HuH-7 (cell line): ENCODE measurements at regions not wholly inside any gene's neighbourhood (a gene's known extent, or its start where the extent isn't known, plus 50 kb on each side); places are given as distances from the start of the nearest gene placed in this dataset.

ENCODE experiments used
- DNase-seq: peaks from one replicate; pipeline ENCODE4 v3.0.0; 2011; ENCODE audit warnings: low spot score

DNA sequence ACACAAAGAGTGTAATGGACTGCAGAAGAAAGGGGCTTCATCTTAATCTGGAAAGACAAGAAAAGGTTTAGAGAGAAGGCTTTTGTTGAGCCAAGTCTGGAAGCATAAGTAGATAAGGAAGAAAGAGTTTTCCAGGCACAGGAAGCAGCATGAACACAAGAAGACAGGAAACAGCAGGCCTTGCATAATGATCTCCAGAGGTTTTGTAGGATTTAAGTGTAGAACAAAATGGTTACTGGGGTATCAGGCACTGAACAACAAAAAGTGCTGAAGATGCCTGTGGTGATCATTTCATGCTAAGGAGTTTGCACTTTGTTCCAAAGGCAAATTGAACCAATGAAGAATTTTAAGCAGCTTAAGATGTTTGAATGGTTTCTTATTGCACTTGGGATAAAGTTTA, 281.6 kb upstream of the TANK start:
- no peak for DNase-seq

GRCh38 chr2:160882906-160883305, 277.3 kb upstream of the TANK start:
- no peak for DNase-seq

GRCh38 chr2:160884056-160884455, 276.2 kb upstream of the TANK start:
- DNase-seq, result no peak

DNA sequence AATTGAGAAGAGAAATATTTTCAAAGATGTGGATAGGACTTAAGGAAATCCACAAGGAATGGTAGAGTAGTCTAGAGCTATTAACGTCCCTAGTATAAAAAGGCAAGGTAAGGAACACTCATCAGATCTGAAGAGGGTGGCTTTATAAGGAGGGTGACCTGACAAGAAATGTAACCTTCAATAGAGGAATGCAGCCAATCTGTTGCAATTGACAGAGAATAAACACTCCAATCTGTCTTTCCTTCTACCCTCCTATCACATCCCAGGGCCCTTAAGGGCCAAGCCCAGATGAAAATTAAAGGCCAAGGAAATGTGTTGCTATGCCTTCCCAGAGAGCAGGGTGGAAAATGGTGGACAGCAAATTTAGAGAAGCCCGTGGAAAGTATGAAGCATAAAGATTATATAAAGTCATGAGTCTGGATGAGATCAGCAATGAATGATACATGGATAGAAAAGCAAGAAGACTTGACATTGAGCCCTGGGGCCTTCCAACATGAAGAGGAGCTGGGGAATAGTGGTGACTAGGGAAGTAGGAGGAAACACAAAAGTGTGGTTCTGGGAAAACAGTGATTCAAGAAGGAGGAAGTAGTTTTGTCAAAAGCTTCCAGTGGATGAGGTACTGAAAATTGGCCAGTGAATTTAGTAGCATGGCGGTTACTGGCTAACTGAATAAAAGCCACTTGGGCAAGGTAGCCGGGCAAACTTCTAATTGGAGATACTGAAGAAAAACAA, 270.6 kb upstream of the TANK start:
- no peak for DNase-seq

GRCh38 chr2:160890667-160891352, 269.4 kb upstream of the TANK start:
- no peak for DNase-seq

GRCh38 chr2:160891353-160891740, 268.9 kb upstream of the TANK start:
- DNase-seq, result no peak

GRCh38 chr2:160892204-160892603, 268.0 kb upstream of the TANK start:
- DNase-seq, result no peak

DNA sequence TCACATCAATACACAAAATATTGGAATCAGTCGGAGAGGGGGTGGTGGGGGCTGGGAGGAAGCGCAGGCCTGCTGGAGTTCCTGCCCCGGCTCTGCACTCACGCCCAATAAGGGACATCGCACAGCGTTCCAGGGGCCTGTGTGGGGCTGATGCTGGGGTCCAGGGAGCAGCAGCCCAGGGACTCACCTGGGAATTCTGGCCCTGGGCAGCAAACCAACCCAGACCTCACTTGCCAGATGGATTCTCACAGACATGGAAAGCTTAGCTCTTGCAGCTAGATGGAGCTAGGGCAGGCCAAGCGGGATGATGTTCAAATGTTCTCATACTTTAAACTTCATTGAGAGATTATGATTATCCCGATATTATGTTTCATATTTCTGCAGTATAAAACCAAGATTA, 266.6 kb upstream of the TANK start:
- DNase-seq, result no peak

- no peak for DNase-seq
These were observed 261.5 kb upstream of the TANK start for GRCh38 chr2:160898581-160899307.

DNA sequence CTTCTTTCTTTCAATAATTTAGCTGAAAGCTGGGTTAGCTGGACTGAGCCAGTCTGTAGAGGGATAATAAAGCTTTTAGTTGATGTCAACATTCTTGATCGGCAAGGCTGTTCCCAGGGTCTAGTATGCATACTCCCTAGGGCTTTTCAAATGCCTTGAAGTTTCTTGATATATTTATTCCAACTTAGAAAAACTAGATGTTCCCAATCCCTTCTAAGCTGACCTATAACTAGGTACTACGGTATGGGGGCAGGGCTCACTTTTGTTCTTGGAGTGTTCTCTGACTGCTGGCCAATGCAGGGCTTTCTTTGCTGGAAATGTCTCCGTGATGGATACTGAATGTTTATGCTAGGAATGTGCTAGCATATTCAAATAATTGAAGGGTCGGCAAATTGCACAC, 258.6 kb upstream of the TANK start:
- DNase-seq, result no peak

DNA sequence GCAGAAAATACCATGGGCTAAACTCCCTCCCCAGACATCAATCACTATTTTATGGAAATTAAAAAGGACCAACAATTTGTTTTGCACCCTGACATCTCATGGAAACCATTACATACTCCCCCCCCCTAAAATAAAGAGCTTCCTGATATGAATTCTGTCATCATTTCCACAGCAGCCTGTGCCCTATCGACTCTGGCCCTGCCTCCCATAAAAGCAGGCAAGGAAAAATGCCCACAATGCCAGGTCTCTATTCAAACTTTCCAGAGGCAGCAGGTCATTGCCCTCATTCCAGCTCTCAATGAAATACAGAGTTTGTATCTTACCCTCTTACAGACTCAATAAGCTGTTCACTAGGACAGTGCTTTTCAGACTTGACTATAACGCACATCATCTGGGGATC, 254.4 kb upstream of the TANK start:
- no peak for DNase-seq

DNA sequence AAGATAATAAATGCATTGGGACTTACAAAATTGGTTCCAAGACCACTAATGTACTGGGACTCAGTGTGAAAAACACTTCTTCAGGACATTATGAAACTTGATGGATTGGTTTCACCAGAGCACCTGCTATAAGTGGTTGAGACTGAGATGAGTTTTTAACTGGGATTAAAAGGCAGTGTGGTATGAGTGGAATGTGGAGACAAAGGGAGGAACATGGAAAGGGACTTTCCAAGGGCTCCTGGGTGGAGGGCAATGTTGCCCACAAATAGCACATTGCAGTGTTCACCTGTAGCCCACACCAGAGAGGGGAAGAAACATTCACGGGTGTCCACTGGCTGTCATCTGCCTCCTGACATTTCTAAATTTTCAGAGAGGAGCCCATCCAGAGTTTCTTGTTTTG, 253.3 kb upstream of the TANK start:
- DNase-seq, result no peak

DNA sequence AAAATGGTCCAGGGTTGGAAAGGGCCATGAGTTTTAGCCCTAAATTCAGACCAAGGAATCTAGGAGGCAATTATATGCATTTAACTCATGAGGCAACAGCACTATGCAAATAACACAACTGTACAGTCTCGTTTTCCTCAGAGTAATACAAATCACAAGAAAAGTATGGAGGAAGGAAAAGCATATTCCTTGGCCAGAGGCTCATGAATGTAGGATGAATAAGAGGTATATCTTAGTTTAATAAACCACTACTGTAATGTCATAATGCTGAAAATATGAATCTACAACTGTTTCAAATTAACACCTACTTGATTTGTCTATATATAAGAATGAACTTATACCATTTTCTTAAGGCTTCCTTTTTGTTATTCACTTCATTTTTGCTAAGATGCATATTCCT, 252.5 kb upstream of the TANK start:
- no peak for DNase-seq

DNA sequence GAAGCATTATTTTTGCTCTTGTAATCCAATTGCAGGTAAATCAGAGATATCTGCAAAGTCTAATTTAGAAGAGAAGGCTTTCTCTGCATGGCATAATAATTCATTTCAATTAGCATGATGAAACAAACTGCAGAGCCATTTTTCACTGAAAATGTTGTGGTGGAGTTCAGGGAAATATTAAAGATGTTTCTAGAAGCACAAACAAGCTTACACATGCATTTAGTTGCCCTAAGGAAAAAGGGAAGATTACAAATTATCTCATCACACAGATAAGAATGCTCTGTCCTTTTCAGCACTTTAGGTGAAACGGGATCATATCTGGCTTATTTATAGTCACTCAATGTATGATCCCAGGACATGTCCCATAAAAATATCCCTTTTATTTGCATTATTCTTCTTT, 252.1 kb upstream of the TANK start:
- DNase-seq, result no peak

DNA sequence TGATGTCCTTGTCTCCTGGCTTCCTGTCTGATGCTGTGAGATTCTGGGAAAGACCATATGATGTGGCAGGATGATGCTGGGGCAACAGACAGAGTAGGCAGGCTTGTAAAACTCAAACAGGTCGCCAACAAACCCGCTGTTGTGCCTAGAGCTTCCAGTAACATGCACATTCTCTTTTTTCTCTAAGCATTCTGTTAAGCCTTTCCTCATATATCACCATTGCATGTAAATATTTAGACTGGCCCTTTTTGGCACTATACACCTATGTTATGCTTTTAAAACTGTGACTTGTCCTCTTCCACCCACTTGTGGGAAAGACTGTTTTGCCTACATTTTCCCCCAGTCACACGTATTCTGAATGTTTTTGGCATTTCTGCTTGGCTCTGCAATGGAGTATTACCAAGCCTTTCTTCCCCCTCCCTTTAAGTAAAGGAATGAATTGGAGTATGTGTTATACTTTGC, 250.4 kb upstream of the TANK start:
- no peak for DNase-seq

- no peak for DNase-seq
These were observed 249.5 kb upstream of the TANK start for GRCh38 chr2:160910681-160911080.

DNA sequence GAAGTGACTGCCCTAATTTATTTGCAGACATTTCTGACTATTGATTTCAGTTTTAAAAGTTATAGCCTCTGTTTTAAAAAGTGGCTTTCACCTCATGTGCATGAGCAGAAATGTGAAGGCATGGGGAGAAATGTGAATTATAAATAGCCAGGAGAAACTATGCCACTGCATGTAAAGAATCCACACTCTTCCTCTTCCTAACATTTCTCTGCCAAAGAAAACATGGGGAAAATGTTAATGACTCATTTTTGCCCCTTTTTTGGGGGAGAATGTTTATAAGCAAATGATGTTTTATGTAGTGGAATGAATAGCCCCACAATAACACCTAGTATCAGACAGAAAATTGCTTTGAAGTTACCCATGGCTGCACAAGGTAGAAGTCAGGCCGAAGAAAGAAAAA, 249.0 kb upstream of the TANK start:
- no peak for DNase-seq

DNA sequence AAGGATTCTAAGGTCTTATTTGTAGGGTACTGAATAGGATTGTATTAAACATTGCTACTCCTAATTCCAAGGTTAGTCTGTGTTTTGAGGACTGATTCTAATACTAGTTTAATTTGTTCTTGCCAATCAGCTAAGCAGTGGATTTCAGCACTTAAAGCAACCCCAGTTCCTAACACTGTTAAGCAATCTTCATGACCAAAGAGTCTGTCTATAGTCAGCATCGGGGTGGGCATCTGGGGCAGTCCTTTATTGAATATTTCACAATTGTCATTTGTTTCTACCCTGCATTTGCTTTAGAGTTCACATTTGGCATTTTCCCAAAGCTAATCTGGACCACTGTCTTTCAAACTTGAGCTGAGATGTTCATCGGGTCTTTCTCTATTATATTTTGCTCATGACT, 248.0 kb upstream of the TANK start:
- no peak for DNase-seq

GRCh38 chr2:160913323-160913722, 246.9 kb upstream of the TANK start:
- no peak for DNase-seq

DNA sequence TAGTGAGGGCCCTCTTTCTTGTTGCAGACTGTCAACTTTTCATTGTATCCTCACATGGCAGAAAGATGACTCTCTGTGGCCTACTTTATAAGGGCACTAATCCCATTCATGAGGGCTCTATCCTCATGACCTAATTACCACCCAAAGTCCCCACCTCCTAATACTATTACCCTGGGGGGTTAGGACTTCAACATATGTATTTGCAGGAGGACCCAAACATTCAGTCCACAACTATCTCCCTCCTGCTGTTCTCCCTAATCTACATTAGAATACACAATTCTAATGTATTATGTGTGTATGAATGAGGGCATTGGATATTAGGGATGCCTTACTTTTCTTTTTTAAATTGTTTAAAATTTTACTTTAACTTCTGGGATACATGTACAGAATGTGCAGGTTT, 246.0 kb upstream of the TANK start:
- no peak for DNase-seq

DNA sequence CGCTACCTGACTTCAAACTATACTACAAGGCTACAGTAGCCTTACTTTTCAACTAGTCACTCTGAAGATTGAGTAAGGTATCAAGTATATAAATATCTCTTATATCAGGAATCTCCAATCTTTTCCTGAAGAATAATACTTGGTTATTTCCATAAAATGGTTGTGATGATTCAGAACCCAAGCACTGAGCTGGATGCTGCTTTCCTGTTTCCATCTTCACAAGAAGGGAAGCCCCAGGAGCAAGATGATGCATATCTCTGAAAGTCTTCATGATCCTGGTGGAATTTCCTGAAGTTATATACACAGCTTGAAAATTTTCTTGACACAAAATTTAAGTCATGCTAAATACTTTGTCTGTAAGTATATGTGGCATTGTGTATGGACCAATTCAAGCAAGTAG, 243.9 kb upstream of the TANK start:
- DNase-seq, result no peak

GRCh38 chr2:160917850-160918249, 242.4 kb upstream of the TANK start:
- no peak for DNase-seq

DNA sequence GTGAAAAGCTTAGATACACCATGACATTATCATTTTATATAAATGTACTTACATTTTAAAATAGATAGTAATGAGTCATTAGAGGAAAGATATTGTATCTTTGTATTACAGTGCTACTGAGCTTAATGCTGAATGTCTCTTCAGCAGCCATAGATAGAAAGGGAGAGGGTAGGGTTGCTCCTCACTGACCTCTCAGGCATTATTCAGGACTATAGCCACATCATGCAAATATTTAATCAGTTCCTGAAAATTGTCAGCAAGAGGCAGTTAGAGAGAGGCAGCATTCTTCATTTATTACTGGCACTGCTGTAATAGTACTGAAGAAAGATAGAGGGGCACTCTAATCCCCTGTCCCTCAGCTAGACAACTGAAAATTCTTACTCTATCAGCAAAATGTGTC, 242.0 kb upstream of the TANK start:
- DNase-seq, result no peak
